Lower lobe of right lung (tissue), 2 donors: ENCODE measurements at regions not wholly inside any gene's neighbourhood (a gene's known extent, or its start where the extent isn't known, plus 50 kb on each side); places are given as distances from the start of the nearest gene placed in this dataset.
"Not testable (repeated sequence)": the region's sequence is repeated elsewhere in the genome, so short reads cannot be mapped to it uniquely, and the experiment has no call there.

Experiments used
- ATAC-seq, 2 donors: fragments of 200-7000 bp; cut with Tn5 transposase; one replicate each; pipeline ENCODE4 v1.9.1; 2020 to 2022; ENCODE audit warnings: mild to moderate bottlenecking in 2 of 2, moderate library complexity in 2 of 2
- DNase-seq: peaks from one replicate; pipeline ENCODE4 v3.0.0-alpha.2; 2020
- H3K27ac ChIP-seq: fragments of 200-600 bp; one replicate; pipeline ENCODE4 v1.8.0; 2022
- H3K27me3 ChIP-seq: fragments of 200-600 bp; one replicate; pipeline ENCODE4 v1.8.0; 2022; ENCODE audit warnings: low read depth
- H3K36me3 ChIP-seq: fragments of 200-600 bp; one replicate; pipeline ENCODE4 v1.8.0; 2022; ENCODE audit warnings: mild to moderate bottlenecking
- H3K4me1 ChIP-seq: fragments of 200-600 bp; one replicate; pipeline ENCODE4 v1.8.0; 2022
- H3K4me3 ChIP-seq: fragments of 200-600 bp; one replicate; pipeline ENCODE4 v1.8.0; 2022; ENCODE audit warnings: mild to moderate bottlenecking
- H3K9me3 ChIP-seq: fragments of 200-600 bp; one replicate; pipeline ENCODE4 v1.8.0; 2022
- intact Hi-C: fragments of 100-400 bp; cut with DNase I; formaldehyde crosslinking; loops from one replicate; pipeline ENCODE4 v1.11.0; 2022
- donor health status: DM: no; HTN: yes; CAD: no; lungs with severe emphysema.

DNA sequence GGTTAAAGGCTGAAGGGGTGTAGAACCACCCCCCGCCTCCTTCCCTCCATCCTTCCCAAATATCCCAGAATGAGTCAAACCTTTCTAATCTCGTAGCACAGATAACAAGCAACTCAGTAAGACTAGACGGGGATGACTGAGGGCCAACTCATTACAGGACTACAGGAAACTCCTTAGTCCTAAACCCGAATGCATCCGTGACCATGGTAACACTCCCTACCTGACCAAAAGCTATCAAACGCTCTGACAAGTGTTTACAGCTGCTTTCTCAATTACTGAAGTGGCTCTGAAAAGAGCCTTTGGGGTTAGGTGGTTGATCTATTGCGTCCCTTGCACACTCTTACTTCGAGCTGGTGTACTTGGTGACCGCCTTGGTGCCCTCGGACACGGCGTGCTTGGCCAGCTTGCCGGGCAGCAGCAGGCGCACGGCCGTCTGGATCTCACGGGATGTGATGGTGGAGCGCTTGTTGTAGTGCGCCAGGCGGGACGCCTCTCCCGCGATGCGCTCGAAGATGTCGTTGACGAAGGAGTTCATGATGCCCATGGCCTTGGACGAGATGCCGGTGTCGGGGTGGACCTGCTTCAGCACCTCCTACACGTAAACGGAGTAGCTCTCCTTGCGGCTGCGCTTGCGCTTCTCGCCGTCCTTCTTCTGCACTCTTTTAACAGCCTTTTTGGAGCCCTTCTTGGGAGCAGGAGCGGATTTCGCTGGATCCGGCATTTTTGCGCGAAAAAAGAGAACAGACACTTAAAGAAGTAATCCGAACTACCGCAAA is 67.4 kb downstream of the FAM72B start:
- H3K9me3 ChIP-seq, DNase-seq, intact Hi-C loops, H3K36me3 ChIP-seq, H3K27me3 ChIP-seq, H3K27ac ChIP-seq, H3K4me1 ChIP-seq: not testable (repeated sequence)
- H3K4me3 ChIP-seq = peak overlapping the region; percentile 42
- ATAC-seq = peak; percentile 59 to 76

DNA sequence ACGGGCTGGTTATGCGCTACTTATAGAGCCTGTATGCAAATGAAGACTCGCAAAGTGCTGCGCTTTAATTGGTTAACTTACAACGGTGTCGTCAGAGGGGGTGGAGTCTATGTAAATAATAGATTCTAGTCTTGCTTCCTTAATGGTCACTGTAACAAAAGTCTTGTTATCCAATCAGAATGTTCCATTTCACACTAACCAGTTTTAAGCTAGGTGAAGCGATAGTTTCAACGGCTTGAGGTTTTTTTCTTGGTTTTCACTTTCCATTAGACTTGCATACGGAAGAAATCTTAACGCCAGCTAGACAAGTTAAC is 66.9 kb downstream of the FAM72B start:
- intact Hi-C loops, H3K36me3 ChIP-seq, DNase-seq, H3K27ac ChIP-seq, H3K4me1 ChIP-seq, H3K27me3 ChIP-seq, H3K9me3 ChIP-seq: not testable (repeated sequence)
- ATAC-seq = peak; percentile 94 to 96
- H3K4me3 ChIP-seq = peak overlapping the region; percentile 42

DNA sequence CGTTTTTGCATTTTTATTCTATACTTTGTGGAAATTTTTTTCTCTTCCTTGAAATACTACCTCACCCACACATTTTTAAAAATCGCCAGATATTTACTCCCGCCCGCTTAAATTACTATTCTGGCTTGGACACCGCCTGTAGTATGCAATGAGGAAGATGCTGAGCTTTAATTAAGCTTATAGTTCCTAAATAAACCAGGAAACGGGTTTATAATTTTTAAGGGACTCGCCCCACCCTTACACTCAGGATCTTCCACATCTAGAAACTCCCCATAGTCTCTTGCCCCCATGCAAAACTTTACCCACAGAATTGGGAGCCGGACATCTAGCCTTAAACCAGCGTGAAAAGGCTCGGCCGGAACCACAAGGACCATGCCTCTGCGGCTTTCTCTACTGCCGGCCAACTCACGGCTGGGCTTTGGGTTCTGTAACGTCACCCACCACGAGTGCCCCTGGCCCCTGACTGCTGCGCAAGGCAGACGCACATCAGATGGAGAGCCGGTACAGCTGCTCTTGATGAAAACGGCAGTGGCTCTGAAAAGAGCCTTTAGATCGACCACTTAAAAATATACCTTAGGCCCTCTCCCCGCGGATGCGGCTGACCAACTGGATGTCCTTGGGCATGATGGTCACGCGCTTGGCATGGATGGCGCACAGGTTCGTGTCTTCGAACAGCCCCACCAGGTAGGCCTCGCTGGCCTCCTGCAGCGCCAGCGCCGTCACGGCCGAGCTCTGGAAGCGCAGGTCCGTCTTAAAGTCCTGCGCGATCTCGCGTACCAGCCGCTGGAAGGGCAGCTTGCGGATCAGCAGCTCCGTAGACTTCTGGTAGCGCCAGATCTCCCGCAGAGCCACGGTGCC is 66.3 kb downstream of the FAM72B start:
- H3K9me3 ChIP-seq, H3K27me3 ChIP-seq, H3K36me3 ChIP-seq, H3K4me1 ChIP-seq, intact Hi-C loops: not testable (repeated sequence)
- ATAC-seq (peak; percentile 46 to 52), DNase-seq (peak; percentile 42)
- peak overlapping the region; percentile 37 for H3K4me3 ChIP-seq
- peak overlapping the region; percentile 31 for H3K27ac ChIP-seq
